Kidney capillary endothelial cell (primary cell): ENCODE measurements at regions not wholly inside any gene's neighbourhood (a gene's known extent, or its start where the extent isn't known, plus 50 kb on each side); places are given as distances from the start of the nearest gene placed in this dataset.
A peak's percentile ranks its signal among the peaks of the same experiment; 100 is the strongest.

ENCODE experiments used
- DNase-seq: peaks from one replicate; pipeline ENCODE4 v3.0.0-alpha.2; 2018; ENCODE audit warnings: low spot score

- DNase-seq: no peak
Measured at GRCh38 chr2:14350856-14351255, 281.7 kb upstream of the LRATD1 start.

- DNase-seq: no peak
Measured at GRCh38 chr2:14352067-14352466, 280.4 kb upstream of the LRATD1 start.

GRCh38 chr2:14354231-14354630 lies 278.3 kb upstream of the LRATD1 start:
- DNase-seq: no peak

- DNase-seq: no peak
Measured at GRCh38 chr2:14355102-14355501, 277.4 kb upstream of the LRATD1 start.

- no peak for DNase-seq
Measured at GRCh38 chr2:14358339-14358738, 274.2 kb upstream of the LRATD1 start.

- no peak for DNase-seq
Measured at GRCh38 chr2:14358774-14359173, 273.7 kb upstream of the LRATD1 start.

GRCh38 chr2:14363137-14363536 lies 269.4 kb upstream of the LRATD1 start:
- no peak for DNase-seq

- no peak for DNase-seq
Measured at GRCh38 chr2:14363976-14364375, 268.5 kb upstream of the LRATD1 start.

- DNase-seq: no peak
Measured at GRCh38 chr2:14364471-14364870, 268.0 kb upstream of the LRATD1 start.

- no peak for DNase-seq
Measured at GRCh38 chr2:14385043-14385442, 247.5 kb upstream of the LRATD1 start.

GRCh38 chr2:14387332-14387731 lies 245.2 kb upstream of the LRATD1 start:
- no peak for DNase-seq

- DNase-seq: no peak
Measured at GRCh38 chr2:14388724-14389123, 243.8 kb upstream of the LRATD1 start.

GRCh38 chr2:14396533-14397083 lies 235.9 kb upstream of the LRATD1 start:
- no peak for DNase-seq

- DNase-seq: no peak
Measured at GRCh38 chr2:14398641-14399040, 233.9 kb upstream of the LRATD1 start.

GRCh38 chr2:14401873-14402272 lies 230.6 kb upstream of the LRATD1 start:
- DNase-seq: no peak

- DNase-seq: no peak
Measured at GRCh38 chr2:14408695-14409094, 223.8 kb upstream of the LRATD1 start.

GRCh38 chr2:14417551-14417950 lies 215.0 kb upstream of the LRATD1 start:
- DNase-seq: no peak

- no peak for DNase-seq
Measured at GRCh38 chr2:14418115-14418514, 214.4 kb upstream of the LRATD1 start.

GRCh38 chr2:14420851-14421250 lies 211.7 kb upstream of the LRATD1 start:
- peak; percentile 26 for DNase-seq

GRCh38 chr2:14422426-14422825 lies 210.1 kb upstream of the LRATD1 start:
- DNase-seq: no peak

- DNase-seq: no peak
Measured at GRCh38 chr2:14423145-14423906, 209.2 kb upstream of the LRATD1 start.

GRCh38 chr2:14424478-14425390 lies 207.8 kb upstream of the LRATD1 start:
- no peak for DNase-seq

- DNase-seq: no peak
Measured at GRCh38 chr2:14425869-14426268, 206.6 kb upstream of the LRATD1 start.
